HEK293 (cell line): ENCODE measurements at regions not wholly inside any gene's neighbourhood (a gene's known extent, or its start where the extent isn't known, plus 50 kb on each side); places are given as distances from the start of the nearest gene placed in this dataset.

Experiments
- CTCF ChIP-seq: fragments of 450-650 bp; formaldehyde crosslinking; IDR thresholded peaks from 2 replicates; pipeline ENCODE4 v1.5.1; 2016; ENCODE audit warnings: missing biosample characterization, missing genetic modification characterization
- SP2 ChIP-seq: fragments of 450-650 bp; formaldehyde crosslinking; IDR thresholded peaks from 2 replicates; pipeline ENCODE4 v1.5.1; 2016; ENCODE audit warnings: missing biosample characterization, missing genetic modification characterization
- YY1 ChIP-seq: fragments of 450-650 bp; formaldehyde crosslinking; IDR thresholded peaks from 2 replicates; pipeline ENCODE4 v1.5.1; 2018; ENCODE audit warnings: missing biosample characterization, missing genetic modification characterization
- ZNF175 ChIP-seq: fragments of 450-650 bp; formaldehyde crosslinking; IDR thresholded peaks from 2 replicates; pipeline ENCODE4 v1.5.1; 2016; ENCODE audit warnings: missing biosample characterization, missing genetic modification characterization
- ZNF184 ChIP-seq: fragments of 450-650 bp; IDR thresholded peaks from 2 replicates; pipeline ENCODE4 v1.5.1; 2018; ENCODE audit warnings: missing biosample characterization, mild to moderate bottlenecking, missing genetic modification characterization
- ZNF324 ChIP-seq: fragments of 450-650 bp; formaldehyde crosslinking; IDR thresholded peaks from 2 replicates; pipeline ENCODE4 v1.5.1; 2016; ENCODE audit warnings: missing biosample characterization, missing genetic modification characterization
- ZNF350 ChIP-seq: fragments of 450-650 bp; formaldehyde crosslinking; IDR thresholded peaks from 2 replicates; pipeline ENCODE4 v1.5.0; 2017; ENCODE audit warnings: missing biosample characterization, mild to moderate bottlenecking, missing genetic modification characterization
- ZNF354C ChIP-seq: fragments of 450-650 bp; formaldehyde crosslinking; IDR thresholded peaks from 2 replicates; pipeline ENCODE4 v1.5.1; 2016; ENCODE audit warnings: missing biosample characterization, missing genetic modification characterization, low read depth, borderline replicate concordance

- no peak for TF ChIP-seq ZNF354C (tag by site-specific recombination)
- no peak for TF ChIP-seq ZNF184 (tag by site-specific recombination)
- TF ChIP-seq ZNF350 (tag by site-specific recombination) = no peak
- no peak for TF ChIP-seq SP2 (tag by site-specific recombination)
- no peak for TF ChIP-seq ZNF324 (tag by site-specific recombination)
- TF ChIP-seq CTCF (tag by site-specific recombination) = no peak
- no peak for TF ChIP-seq ZNF175 (tag by site-specific recombination)
- TF ChIP-seq YY1 (tag by site-specific recombination) = no peak
Observed at GRCh38 chr12:67496581-67496980, 152.0 kb upstream of the DYRK2 start.
